COLO668 (cell line): ENCODE measurements at regions not wholly inside any gene's neighbourhood (a gene's known extent, or its start where the extent isn't known, plus 50 kb on each side); places are given as distances from the start of the nearest gene placed in this dataset.
"Not testable (repeated sequence)": the region's sequence is repeated elsewhere in the genome, so short reads cannot be mapped to it uniquely, and the experiment has no call there.

Source experiments
- DNase-seq: peaks from one replicate; lab custom pipeline; 2025; ENCODE audit not compliant: unreplicated experiment; lab: John Stamatoyannopoulos, UW

DNA sequence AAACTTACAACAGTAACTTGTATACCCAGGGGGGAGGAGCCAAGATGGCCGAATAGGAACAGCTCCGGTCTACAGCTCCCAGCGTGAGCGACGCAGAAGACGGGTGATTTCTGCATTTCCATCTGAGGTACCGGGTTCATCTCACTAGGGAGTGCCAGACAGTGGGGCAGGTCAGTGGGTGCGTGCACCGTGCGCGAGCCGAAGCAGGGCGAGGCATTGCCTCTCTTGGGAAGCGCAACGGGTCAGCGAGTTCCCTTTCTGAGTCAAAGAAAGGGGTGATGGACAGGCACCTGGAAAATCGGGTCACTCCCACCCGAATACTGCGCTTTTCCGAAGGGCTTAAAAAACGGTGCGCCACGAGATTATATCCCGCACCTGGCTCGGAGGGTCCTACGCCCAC, 278.8 kb downstream of the FAM47B start:
- DNase-seq: not testable (repeated sequence)

DNA sequence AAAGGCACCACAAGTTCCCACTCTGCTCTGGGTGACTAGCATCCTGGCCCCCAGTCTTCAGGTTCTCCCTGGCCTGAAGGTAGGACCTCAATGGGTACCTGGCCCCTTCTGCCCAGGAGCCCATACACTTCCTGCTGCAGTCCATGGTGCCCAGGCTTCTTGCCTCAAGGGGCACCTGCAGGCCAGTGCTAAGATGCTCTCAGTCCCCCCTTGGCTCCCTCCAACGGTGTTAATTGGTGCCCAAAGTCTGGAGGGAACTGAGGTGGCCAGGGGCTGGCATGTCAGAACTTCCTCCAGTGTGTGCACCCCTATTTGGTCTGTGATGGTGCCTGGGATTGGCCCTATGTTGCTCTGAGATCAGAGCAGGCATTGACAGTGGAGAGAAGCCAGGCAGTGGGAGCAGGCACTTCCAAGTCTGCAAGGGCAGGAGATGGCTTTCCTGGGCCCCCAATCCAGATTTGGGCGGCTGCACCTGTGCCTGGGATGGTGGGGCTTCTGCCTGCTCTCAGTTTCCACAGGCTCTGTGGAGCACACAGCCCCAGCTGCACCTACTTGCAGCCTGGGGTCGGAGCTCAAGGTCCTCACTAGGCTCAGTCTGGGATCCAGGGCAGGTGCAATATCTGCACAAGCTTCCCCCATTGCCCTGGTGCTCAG, 301.6 kb downstream of the FAM47B start:
- DNase-seq: no peak

GRCh38 chrX:35244796-35245508, 302.4 kb downstream of the FAM47B start:
- DNase-seq: no peak

DNA sequence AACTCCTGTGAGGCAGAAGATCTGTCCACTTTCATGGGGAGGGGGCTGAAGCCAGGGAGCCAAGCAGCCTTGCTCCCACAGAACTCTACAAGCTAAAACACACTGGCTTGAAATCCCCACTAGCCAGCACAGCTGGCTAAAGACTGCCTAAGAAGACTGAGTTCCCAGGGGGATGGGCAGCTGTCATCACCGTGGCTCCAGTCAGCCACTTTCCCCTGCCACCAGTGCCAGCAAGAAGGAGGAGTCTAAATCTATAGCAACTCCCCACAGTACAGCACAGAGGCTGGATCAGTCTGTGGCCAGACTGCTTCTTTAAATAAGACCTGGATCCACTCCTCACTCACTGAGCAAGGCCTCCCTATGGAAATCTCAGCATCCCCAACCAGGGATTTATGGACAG, 308.6 kb downstream of the FAM47B start:
- no peak for DNase-seq

- no peak for DNase-seq
These were observed 333.5 kb downstream of the FAM47B start for GRCh38 chrX:35276115-35276514.

- no peak for DNase-seq
These were observed 342.8 kb downstream of the FAM47B start for GRCh38 chrX:35285289-35285962.

DNA sequence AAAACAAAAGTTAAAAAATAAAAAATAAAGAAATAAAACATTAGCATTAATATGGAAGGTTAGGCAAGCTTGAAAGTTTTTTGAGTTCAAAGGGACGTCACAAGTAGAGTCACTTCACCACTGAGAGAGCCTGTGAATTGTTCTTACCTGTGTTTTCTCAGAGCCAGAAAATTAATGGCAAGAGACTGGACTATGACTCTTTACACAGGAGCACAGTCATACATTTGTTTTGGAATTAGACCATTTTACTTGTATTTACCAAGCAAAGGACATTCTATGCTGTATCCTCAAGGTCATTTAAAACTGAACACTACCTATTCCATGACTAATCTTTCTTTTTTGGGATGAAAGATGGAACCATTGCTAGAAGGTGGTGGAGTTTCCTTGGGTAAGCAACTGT, 346.1 kb downstream of the FAM47B start:
- no peak for DNase-seq

- no peak for DNase-seq
These were observed 347.4 kb downstream of the FAM47B start for GRCh38 chrX:35289952-35290351.

GRCh38 chrX:35291013-35291412, 348.4 kb downstream of the FAM47B start:
- no peak for DNase-seq

GRCh38 chrX:35292522-35292921, 349.9 kb downstream of the FAM47B start:
- DNase-seq: no peak

DNA sequence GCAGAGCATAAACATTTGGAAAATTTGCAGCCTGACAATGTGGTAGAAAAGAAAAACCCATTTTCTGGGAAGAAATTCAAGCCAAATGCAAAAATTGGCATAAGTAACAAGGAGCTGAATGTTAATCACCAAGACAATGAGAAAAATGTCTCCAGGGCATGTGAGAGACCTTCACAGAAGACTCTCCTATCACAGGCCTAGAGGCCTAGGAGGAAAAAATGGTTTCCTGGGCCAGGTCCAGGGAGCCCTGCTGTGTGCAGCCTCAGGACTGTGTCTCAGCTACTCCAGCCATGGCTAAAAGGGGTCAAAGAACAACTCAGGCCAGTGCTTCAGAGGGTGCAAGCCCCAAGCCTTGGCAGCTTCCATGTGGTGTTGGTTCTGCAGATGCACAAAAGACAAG, 362.4 kb downstream of the FAM47B start:
- not testable (repeated sequence) for DNase-seq

DNA sequence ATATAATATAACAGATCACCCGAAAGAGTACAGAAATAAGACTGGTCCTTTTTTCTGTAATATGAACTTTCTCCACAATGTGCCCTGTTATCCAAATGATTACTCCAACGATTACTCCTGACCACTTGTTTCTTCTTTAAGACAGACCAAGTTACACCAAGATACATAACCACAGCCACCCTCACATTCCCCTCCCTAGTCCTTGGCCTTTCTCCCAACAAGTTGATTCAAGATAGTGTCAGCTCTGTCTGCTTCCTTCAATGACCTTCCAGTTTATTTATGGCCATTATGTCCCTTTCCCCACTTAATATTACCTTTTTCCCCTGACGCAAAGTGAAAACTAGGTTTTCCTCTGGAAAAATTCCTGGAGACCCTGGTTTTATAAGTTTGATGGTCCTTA, 397.2 kb downstream of the FAM47B start:
- DNase-seq: no peak

GRCh38 chrX:35340465-35340864, 397.9 kb downstream of the FAM47B start:
- DNase-seq: no peak

- DNase-seq: no peak
These were observed 408.6 kb downstream of the FAM47B start for GRCh38 chrX:35351212-35351611.

DNA sequence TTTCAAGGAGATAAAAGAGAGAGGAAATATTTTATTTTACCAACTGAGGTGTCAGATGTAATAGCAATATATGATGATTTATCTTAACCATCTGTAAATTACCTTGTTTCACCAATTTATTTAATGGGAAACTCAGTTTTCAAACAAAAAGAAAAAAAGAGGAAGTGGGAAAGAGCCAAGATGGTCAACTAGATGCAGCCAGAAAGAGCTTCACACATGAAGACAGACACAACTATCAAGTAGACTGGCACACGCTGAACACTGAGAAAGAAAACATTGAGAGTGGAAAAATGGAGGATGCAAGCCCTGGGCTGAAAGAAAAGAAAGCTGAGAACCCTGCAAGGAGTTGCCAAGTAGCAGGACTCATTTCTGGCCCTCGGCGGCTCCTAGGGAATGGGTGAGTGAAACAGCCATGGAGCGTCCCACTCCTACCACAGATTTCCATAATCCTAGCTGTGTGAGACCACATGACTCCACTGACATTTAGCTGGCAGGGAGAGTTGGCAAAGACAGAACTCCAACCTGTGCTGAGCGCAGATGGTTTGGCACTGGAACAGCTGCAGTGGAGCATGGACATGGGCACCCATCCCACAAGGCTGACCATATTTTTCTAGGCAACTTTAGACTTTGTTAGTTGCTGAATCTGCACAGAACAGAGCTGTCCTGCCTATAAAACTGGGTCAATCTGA, 409.3 kb downstream of the FAM47B start:
- no peak for DNase-seq

DNA sequence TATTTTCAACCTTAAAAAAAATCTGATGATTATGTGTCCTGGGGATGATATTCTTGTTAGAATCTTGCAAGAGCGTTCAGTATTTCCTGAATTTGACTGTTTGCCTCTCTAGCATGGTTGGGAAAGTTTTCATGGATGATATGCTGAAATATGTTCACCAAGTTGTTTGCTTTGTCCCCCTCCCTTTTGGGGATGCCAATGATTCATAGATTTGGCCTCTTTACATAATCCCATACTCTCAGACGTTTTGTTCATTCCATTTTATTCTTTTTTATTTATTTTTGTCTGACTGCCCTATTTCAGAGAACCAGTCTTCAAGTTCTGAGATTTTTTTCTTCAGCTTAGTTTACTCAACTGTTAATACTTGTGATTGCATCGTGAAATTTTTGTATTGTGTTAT, 415.1 kb downstream of the FAM47B start:
- no peak for DNase-seq

GRCh38 chrX:35362866-35363265, 420.3 kb downstream of the FAM47B start:
- no peak for DNase-seq

- DNase-seq: no peak
These were observed 424.0 kb upstream of the MAGEB16 start for GRCh38 chrX:35374116-35374515.

DNA sequence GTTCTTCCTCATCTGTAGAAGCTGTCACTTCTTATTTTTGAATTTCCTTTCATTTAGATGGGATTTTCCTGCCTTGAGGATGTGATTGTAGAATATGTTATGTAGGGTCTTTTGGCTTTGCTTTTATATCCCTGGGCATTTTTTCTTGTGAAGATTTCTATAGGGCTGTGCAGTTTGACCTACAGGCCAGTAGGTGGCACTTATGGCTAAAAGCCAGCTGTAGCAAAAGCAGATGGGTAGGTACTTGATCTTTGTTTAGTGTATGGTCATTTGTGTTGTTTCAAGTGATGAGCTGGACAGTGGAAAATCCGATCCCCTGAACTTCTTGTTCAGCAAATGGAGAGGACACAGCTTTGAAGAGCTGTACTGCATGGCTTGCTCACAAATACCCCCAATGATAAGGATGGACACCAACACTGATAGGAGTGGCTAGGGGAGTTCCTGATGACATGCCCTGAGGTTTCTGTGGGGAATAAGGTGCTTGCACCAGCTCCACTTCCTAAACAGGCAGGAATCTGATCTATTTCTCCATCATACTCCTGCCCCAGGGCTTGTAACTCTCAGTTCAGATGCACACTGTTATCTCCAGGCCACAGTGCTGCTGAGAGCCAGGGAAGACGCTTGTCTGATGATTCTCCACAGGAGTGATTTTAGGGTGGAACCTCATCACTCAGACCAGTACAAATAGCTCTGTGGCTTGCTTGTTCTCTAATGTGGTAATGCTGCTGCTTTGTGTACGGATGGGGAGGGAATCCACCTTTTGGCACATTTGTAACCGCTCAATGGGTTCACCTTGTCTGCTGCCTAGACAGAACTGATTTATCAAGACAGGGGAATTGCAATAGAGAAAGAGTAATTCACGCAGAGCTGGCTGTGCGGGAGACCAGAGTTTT, 417.1 kb upstream of the MAGEB16 start:
- DNase-seq: no peak

GRCh38 chrX:35381709-35382108, 416.4 kb upstream of the MAGEB16 start:
- DNase-seq: not testable (repeated sequence)

GRCh38 chrX:35382966-35383365, 415.2 kb upstream of the MAGEB16 start:
- no peak for DNase-seq
